Panc1 (cell line): ENCODE measurements at regions not wholly inside any gene's neighbourhood (a gene's known extent, or its start where the extent isn't known, plus 50 kb on each side); places are given as distances from the start of the nearest gene placed in this dataset.

Experiments
- ATAC-seq: fragments of 200-7000 bp; cut with Tn5 transposase; 2 replicates; pipeline ENCODE4 v1.9.1; 2020; ENCODE audit warnings: mild to moderate bottlenecking, moderate library complexity
- BruUV-seq: library from RNA; stranded (reverse); fragments of 400-500 nt; replicated peaks from 2 replicates; lab custom pipeline; 2021; lab: Mats Ljungman, UMichigan
- CTCF ChIA-PET: fragments of 300-600 bp; sonication (Branson Sonifier 250); formaldehyde crosslinking; loops from one replicate; lab custom pipeline; 2022; ENCODE audit warnings: antibody characterized with exemption; lab: Charles Lee
- POLR2A ChIA-PET: fragments of 300-600 bp; sonication (Branson Sonifier 250); formaldehyde crosslinking; loops from one replicate; lab custom pipeline; 2022; ENCODE audit warnings: antibody characterized with exemption; lab: Charles Lee
- DNase-seq: peaks from one replicate; pipeline ENCODE4 v3.0.0-alpha.2; 2010; ENCODE audit warnings: low read depth, low spot score
- H3K27ac ChIP-seq: 2 replicates; pipeline ENCODE4 v1.5.1; 2011; ENCODE audit warnings: mild to moderate bottlenecking, low read length, inconsistent platforms
- H3K27me3 ChIP-seq: fragments of 200-500 bp; sonication (Bioruptor generic); 2 replicates; pipeline ENCODE4 v1.6.0; 2014; ENCODE audit warnings: low read length, inconsistent platforms; ENCODE audit not compliant: control insufficient read depth, insufficient read depth
- H3K36me3 ChIP-seq: fragments of 200-500 bp; sonication (Bioruptor generic); 2 replicates; pipeline ENCODE4 v1.5.1; 2014; ENCODE audit warnings: inconsistent platforms, mild to moderate bottlenecking, low read length, moderate library complexity; ENCODE audit not compliant: control insufficient read depth, insufficient read depth
- H3K4me1 ChIP-seq: 2 replicates; pipeline ENCODE4 v1.5.1; 2011; ENCODE audit warnings: inconsistent platforms, mild to moderate bottlenecking, low read length, moderate library complexity; ENCODE audit not compliant: control insufficient read depth, insufficient read depth
- H3K4me3 ChIP-seq, 2 experiments: 2 replicates each; pipeline ENCODE4 v1.5.1; 2011 to 2012; ENCODE audit warnings: low read depth in 2 of 2, low read length in 2 of 2, mild to moderate bottlenecking in 2 of 2, inconsistent platforms in 1 of 2, moderate library complexity in 1 of 2
- H3K9me3 ChIP-seq: fragments of 200-500 bp; sonication (Bioruptor generic); 2 replicates; pipeline ENCODE4 v1.5.1; 2014; ENCODE audit warnings: low read depth, mild to moderate bottlenecking, inconsistent platforms, low read length, moderate library complexity; ENCODE audit not compliant: control insufficient read depth, insufficient read depth
- POLR2AphosphoS5 ChIP-seq: IDR thresholded peaks from 2 replicates; pipeline ENCODE4 v1.6.1; 2012; ENCODE audit warnings: mild to moderate bottlenecking, low read depth, low read length, moderate library complexity
- SIN3A ChIP-seq: IDR thresholded peaks from 2 replicates; pipeline ENCODE4 v1.6.1; 2012; ENCODE audit warnings: low read depth, mild to moderate bottlenecking, low read length, moderate library complexity, borderline replicate concordance; ENCODE audit not compliant: insufficient read depth
- TCF7L2 ChIP-seq: IDR thresholded peaks from 2 replicates; pipeline ENCODE4 v1.6.1; 2011; ENCODE audit warnings: mild to moderate bottlenecking, low read depth, low read length, inconsistent platforms
- in situ Hi-C: cut with HindIII; loops from 2 replicates; pipeline ENCODE4 v1.10.0; 2016; ENCODE audit warnings: low sequenced_read_pairs, low pct_unique_long_range_greater_than_20kb
- intact Hi-C: fragments of 100-400 bp; cut with micrococcal nuclease; formaldehyde crosslinking; loops from one replicate; pipeline ENCODE4 v1.10.0; 2022; ENCODE audit not compliant: unreplicated experiment
- TF ChIP-seq, protein P1 (sequence below): fragments of 450-650 bp; IDR thresholded peaks from 2 replicates; pipeline ENCODE4 v1.5.1; 2017; ENCODE audit warnings: mild to moderate bottlenecking
- TF ChIP-seq, protein P2 (sequence below), 2 experiments: IDR thresholded peaks; 2 replicates each; pipeline ENCODE4 v1.6.1; 2011 to 2012; ENCODE audit warnings: low read depth in 2 of 2, control low read depth in 1 of 2, low read length in 1 of 2, mild to moderate bottlenecking in 1 of 2, moderate library complexity in 1 of 2; ENCODE audit not compliant: insufficient read depth in 1 of 2

DNA sequence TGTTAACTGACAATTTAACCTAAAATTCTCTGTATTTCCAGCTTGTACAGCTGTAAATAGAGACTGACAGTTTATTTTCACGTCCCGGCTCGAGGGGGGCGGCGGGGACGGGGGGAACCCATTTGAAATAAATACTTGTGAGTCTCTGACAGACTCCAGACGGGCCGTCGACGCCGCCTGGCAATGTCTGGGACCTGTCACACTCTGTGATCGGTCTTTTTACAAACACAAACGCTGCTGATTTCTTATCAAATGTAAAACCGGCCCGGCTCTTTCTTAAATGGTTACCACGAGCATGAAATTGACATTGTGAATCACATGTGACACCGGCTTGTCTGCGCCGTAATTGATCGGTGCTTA lies 57.0 kb downstream of the UNCX start:
- TF ChIP-seq POLR2AphosphoS5, result no peak
- TF ChIP-seq, protein P1, sequence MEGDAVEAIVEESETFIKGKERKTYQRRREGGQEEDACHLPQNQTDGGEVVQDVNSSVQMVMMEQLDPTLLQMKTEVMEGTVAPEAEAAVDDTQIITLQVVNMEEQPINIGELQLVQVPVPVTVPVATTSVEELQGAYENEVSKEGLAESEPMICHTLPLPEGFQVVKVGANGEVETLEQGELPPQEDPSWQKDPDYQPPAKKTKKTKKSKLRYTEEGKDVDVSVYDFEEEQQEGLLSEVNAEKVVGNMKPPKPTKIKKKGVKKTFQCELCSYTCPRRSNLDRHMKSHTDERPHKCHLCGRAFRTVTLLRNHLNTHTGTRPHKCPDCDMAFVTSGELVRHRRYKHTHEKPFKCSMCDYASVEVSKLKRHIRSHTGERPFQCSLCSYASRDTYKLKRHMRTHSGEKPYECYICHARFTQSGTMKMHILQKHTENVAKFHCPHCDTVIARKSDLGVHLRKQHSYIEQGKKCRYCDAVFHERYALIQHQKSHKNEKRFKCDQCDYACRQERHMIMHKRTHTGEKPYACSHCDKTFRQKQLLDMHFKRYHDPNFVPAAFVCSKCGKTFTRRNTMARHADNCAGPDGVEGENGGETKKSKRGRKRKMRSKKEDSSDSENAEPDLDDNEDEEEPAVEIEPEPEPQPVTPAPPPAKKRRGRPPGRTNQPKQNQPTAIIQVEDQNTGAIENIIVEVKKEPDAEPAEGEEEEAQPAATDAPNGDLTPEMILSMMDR, result no peak
- TF ChIP-seq, protein P2, sequence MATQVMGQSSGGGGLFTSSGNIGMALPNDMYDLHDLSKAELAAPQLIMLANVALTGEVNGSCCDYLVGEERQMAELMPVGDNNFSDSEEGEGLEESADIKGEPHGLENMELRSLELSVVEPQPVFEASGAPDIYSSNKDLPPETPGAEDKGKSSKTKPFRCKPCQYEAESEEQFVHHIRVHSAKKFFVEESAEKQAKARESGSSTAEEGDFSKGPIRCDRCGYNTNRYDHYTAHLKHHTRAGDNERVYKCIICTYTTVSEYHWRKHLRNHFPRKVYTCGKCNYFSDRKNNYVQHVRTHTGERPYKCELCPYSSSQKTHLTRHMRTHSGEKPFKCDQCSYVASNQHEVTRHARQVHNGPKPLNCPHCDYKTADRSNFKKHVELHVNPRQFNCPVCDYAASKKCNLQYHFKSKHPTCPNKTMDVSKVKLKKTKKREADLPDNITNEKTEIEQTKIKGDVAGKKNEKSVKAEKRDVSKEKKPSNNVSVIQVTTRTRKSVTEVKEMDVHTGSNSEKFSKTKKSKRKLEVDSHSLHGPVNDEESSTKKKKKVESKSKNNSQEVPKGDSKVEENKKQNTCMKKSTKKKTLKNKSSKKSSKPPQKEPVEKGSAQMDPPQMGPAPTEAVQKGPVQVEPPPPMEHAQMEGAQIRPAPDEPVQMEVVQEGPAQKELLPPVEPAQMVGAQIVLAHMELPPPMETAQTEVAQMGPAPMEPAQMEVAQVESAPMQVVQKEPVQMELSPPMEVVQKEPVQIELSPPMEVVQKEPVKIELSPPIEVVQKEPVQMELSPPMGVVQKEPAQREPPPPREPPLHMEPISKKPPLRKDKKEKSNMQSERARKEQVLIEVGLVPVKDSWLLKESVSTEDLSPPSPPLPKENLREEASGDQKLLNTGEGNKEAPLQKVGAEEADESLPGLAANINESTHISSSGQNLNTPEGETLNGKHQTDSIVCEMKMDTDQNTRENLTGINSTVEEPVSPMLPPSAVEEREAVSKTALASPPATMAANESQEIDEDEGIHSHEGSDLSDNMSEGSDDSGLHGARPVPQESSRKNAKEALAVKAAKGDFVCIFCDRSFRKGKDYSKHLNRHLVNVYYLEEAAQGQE (IDR thresholded peaks at IDR 0.05; ENCODE audit: insufficient read depth in 1 of 2, low read depth in 2 of 2, low read length in 1 of 2), result no peak
- no peak for TF ChIP-seq TCF7L2
- no peak for TF ChIP-seq SIN3A
- intact Hi-C loops (no loop called here), in situ Hi-C loops (no loop called here)
- Histone ChIP-seq H3K27me3 (no peaks in the 10 kb centered on the region), H3K36me3 (no peaks in the 10 kb centered on the region), H3K27ac (no peak overlapping the region), H3K4me1 (peaks cover 3% of the 10 kb centered on the region; the same call in 1 of the 2 replicates), H3K4me3 (no peak overlapping the region), H3K9me3 (no peaks in the 10 kb centered on the region)
- no peak for ATAC-seq
- ChIA-PET POLR2A (no interaction called here), CTCF (interaction anchor here (0.5 to 0.6 kb wide), 2 partner anchors 55 to 192 kb away, joined by 3 read pairs; no protein-coding TSS in a partner anchor)
- BruUV-seq, result no TSS peak
- no peak for DNase-seq

DNA sequence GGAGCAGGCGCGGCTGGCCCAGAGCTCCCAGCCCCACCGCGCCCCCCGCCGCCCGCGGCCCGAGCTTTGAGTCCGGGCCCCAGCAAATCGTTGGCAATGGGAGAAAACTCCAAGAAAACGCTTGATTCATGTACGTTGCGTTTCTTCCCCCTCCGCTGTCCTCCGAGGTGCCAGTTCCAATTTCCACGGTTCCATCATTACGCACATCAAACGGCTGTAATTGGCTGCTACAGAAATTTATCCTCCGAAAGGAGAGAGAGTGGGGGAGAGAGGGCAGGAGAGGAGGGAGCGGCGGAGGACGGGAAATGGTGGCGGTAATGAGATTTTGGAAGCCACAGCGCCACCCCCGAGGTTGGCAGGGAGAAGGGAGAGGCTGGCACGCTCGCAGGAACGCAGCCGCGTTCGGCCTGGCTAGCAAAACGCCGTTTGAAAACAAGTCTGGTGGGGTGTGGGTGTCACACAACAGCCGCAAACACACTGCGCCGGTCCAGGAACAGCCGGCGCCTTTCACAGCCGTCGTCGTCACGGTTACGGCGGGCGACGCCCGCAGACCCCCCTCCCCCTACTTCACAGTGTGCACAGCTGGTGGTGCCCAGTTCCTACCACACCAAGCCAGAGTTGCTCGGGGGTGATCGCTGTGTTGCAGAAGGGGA lies 57.5 kb downstream of the UNCX start:
- no peaks in the 10 kb centered on the region for H3K36me3 ChIP-seq
- in situ Hi-C loops, result no loop called here
- intact Hi-C loops, result no loop called here
- no TSS peak for BruUV-seq
- peaks cover 3% of the 10 kb centered on the region; the same call in 1 of the 2 replicates for H3K4me1 ChIP-seq
- TF ChIP-seq, protein P1, result no peak; the same call in 1 of the 2 replicates
- TF ChIP-seq SIN3A (no peak), TCF7L2 (no peak), POLR2AphosphoS5 (no peak)
- TF ChIP-seq, protein P2 (IDR thresholded peaks at IDR 0.05; ENCODE audit: insufficient read depth in 1 of 2, low read depth in 2 of 2, low read length in 1 of 2), result no peak
- ChIA-PET CTCF (interaction anchor here (0.5 to 0.6 kb wide), 2 partner anchors 56 to 192 kb away, joined by 3 read pairs; no protein-coding TSS in a partner anchor), POLR2A (no interaction called here)
- DNase-seq (no peak), ATAC-seq (peak; percentile 39)
- no peaks in the 10 kb centered on the region for H3K27me3 ChIP-seq
- no peaks in the 10 kb centered on the region for H3K9me3 ChIP-seq
- peak overlapping the region; percentile 18 to 38 for H3K4me3 ChIP-seq
- peak overlapping the region; percentile 44; the same call in 1 of the 2 replicates for H3K27ac ChIP-seq
